Fibroblast of mammary gland (primary cell): ENCODE measurements at regions not wholly inside any gene's neighbourhood (a gene's known extent, or its start where the extent isn't known, plus 50 kb on each side); places are given as distances from the start of the nearest gene placed in this dataset.

Source experiments
- DNase-seq: peaks from one replicate; pipeline ENCODE4 v3.0.0-alpha.2; 2010; ENCODE audit warnings: low read depth
- H3K4me3 ChIP-seq: 2 replicates; pipeline ENCODE4 v1.5.1; 2011; ENCODE audit warnings: low read depth, mild to moderate bottlenecking, low read length, moderate library complexity; ENCODE audit not compliant: control insufficient read depth
- CTCF ChIP-seq: conservative IDR thresholded peaks from 2 replicates; pipeline ENCODE4 v1.5.1; 2011; ENCODE audit warnings: low read depth, low read length, inconsistent platforms; ENCODE audit not compliant: control insufficient read depth, insufficient read depth

- no peak for DNase-seq
- no peak for TF ChIP-seq CTCF
- no peak overlapping the region for H3K4me3 ChIP-seq
Measured at GRCh38 chr10:83527934-83528333, 611.4 kb upstream of the GHITM start.

- DNase-seq, result no peak
- no peak for TF ChIP-seq CTCF
- no peak overlapping the region for H3K4me3 ChIP-seq
Measured at GRCh38 chr10:83533290-83533689, 606.0 kb upstream of the GHITM start.

GRCh38 chr10:83536426-83536825, 602.9 kb upstream of the GHITM start:
- no peak overlapping the region for H3K4me3 ChIP-seq
- no peak for DNase-seq
- no peak for TF ChIP-seq CTCF

GRCh38 chr10:83538047-83538446, 601.3 kb upstream of the GHITM start:
- TF ChIP-seq CTCF, result no peak
- DNase-seq, result no peak
- no peak overlapping the region for H3K4me3 ChIP-seq

- H3K4me3 ChIP-seq, result no peak overlapping the region
- TF ChIP-seq CTCF, result no peak
- peak; percentile 18 for DNase-seq
Measured at GRCh38 chr10:83539528-83540308, 599.6 kb upstream of the GHITM start.

- no peak for TF ChIP-seq CTCF
- no peak for DNase-seq
- no peak overlapping the region for H3K4me3 ChIP-seq
Measured at GRCh38 chr10:83541046-83541445, 598.3 kb upstream of the GHITM start.
